Memory B cell (primary cell): ENCODE measurements at regions not wholly inside any gene's neighbourhood (a gene's known extent, or its start where the extent isn't known, plus 50 kb on each side); places are given as distances from the start of the nearest gene placed in this dataset.

Source experiments
- ATAC-seq: fragments of 150-1000 bp; cut with Tn5 transposase; 2 replicates; pipeline ENCODE4 v1.10.0; 2021; ENCODE audit warnings: low read depth, mild to moderate bottlenecking, moderate library complexity
- DNase-seq, 2 donors: peaks; one replicate each; pipeline ENCODE4 v3.0.0; 2022; ENCODE audit warnings: low spot score in 2 of 2
- H3K27ac Mint-ChIP-seq: one replicate; pipeline ENCODE4 v1.8.0; 2022; ENCODE audit warnings: mild to moderate bottlenecking, moderate library complexity, mixed read lengths
- H3K27me3 Mint-ChIP-seq: one replicate; pipeline ENCODE4 v1.8.0; 2022; ENCODE audit warnings: mixed read lengths
- H3K36me3 Mint-ChIP-seq: one replicate; pipeline ENCODE4 v1.8.0; 2022; ENCODE audit warnings: mild to moderate bottlenecking, mixed read lengths
- H3K4me1 Mint-ChIP-seq: one replicate; pipeline ENCODE4 v1.8.0; 2022; ENCODE audit warnings: mixed read lengths
- H3K4me3 Mint-ChIP-seq: one replicate; pipeline ENCODE4 v1.8.0; 2022; ENCODE audit warnings: mild to moderate bottlenecking, moderate library complexity, mixed read lengths
- H3K9me3 Mint-ChIP-seq: one replicate; pipeline ENCODE4 v1.8.0; 2022; ENCODE audit warnings: mixed read lengths

DNA sequence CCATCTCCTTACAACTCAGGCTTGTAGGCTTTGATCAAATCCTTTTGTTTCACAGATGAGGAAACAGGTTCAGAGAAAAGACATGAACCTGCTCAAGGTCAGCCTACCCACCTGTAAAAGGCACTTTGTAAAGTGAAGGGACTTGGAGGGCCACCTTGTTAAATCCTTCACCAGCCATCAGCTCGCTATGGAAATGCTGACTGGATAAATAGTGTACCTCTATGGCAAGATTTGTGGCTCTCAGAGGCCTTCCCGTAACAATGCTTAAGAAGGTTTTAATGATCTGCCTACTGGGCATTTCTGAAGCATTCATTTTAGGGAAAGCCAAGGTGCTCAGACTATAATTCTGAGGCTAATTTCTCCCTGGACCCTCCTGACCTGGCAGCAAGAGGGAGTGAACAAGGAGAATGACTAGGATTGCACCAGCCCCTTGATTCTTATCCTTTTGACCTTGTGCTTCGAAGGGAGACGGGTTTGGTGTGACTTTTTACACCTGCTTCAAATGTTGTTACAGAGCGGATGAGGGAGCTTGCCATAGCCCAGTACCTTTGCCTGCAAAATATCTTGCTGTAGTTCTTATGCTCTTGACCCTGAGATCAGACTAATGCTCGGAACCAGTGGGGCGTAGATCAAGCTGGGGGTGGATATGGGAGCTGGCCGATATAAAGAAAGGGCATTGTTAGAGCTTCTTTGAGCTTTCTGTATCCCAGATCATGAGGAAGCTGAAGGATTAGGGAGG, 90.9 kb upstream of the CXCR4 start:
- Mint-ChIP-seq H3K36me3 (peaks cover 6% of the 10 kb centered on the region), H3K27ac (peak overlapping the region; percentile 72), H3K9me3 (peaks cover 11% of the 10 kb centered on the region), H3K4me3 (no peak overlapping the region), H3K27me3 (no peaks in the 10 kb centered on the region), H3K4me1 (peaks cover 65% of the 10 kb centered on the region)
- DNase-seq (no peak), ATAC-seq (no peak)

- no peak overlapping the region for H3K4me3 Mint-ChIP-seq
- no peak for ATAC-seq
- H3K9me3 Mint-ChIP-seq = peaks cover 11% of the 10 kb centered on the region
- H3K36me3 Mint-ChIP-seq = peaks cover 9% of the 10 kb centered on the region
- H3K27me3 Mint-ChIP-seq = no peaks in the 10 kb centered on the region
- H3K27ac Mint-ChIP-seq = peak overlapping the region; percentile 100
- DNase-seq = no peak
- peaks cover 55% of the 10 kb centered on the region for H3K4me1 Mint-ChIP-seq
Observed at GRCh38 chr2:136207665-136208064, 89.7 kb upstream of the CXCR4 start.

- Mint-ChIP-seq H3K36me3 (peaks cover 10% of the 10 kb centered on the region), H3K4me3 (peak overlapping the region; percentile 70), H3K27me3 (no peaks in the 10 kb centered on the region), H3K27ac (peak overlapping the region; percentile 100), H3K4me1 (peaks cover 51% of the 10 kb centered on the region), H3K9me3 (peaks cover 11% of the 10 kb centered on the region)
- ATAC-seq = peak; percentile 67
- DNase-seq = peak; percentile 74 to 75
Observed at GRCh38 chr2:136207030-136207623, 89.2 kb upstream of the CXCR4 start.

DNA sequence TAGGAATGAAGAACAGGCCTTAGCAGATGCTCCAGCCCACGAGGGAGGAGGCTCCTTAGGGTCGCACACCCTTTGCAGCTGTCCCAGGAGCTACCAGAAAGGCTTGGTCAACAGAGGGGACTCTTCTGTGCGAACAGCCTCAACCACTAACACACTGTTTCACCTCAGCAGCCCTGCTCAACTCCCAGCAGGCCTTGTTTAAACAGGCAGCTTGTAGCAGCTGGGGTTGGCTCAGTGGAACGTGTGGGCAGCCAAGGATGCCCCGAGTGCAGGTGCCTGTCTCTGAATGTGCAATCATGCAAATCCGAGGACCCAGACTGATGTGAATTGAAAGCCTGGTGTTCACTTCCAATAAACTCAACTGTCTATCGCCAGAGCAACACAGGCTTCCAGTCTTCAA, 88.7 kb upstream of the CXCR4 start:
- DNase-seq (peak; percentile 72 to 83), ATAC-seq (peak; percentile 80)
- peak overlapping the region; percentile 100 for H3K27ac Mint-ChIP-seq
- peaks cover 10% of the 10 kb centered on the region for H3K36me3 Mint-ChIP-seq
- H3K27me3 Mint-ChIP-seq = no peaks in the 10 kb centered on the region
- H3K4me1 Mint-ChIP-seq = peaks cover 47% of the 10 kb centered on the region
- H3K4me3 Mint-ChIP-seq = peak overlapping the region; percentile 70
- H3K9me3 Mint-ChIP-seq = peaks cover 11% of the 10 kb centered on the region

DNA sequence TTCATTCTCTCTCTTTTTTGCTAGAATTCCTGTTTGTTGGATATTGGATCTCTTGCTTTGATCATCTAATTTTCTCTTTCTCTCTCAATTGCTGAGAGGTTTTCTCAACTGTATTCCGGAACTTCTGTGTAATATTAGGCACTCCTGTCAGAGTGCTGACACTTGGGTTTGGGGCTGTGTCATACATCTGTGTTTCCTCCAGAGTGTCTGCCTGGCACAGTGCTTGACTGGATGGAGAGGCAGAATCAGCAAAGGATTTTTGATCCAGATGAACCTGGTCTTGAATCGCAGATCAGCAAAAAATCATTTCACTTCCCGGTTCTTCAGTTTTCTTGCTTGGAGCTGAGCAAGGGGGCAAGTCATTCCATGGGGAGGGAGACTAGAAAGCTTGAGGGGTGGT, 87.7 kb upstream of the CXCR4 start:
- ATAC-seq (no peak), DNase-seq (no peak)
- Mint-ChIP-seq H3K9me3 (peaks cover 11% of the 10 kb centered on the region), H3K4me1 (peaks cover 42% of the 10 kb centered on the region), H3K36me3 (peaks cover 10% of the 10 kb centered on the region), H3K27me3 (no peaks in the 10 kb centered on the region), H3K4me3 (peak overlapping the region; percentile 25), H3K27ac (peak overlapping the region; percentile 100)

- Mint-ChIP-seq H3K27ac (peak overlapping the region; percentile 100), H3K4me1 (peaks cover 38% of the 10 kb centered on the region)
Observed at GRCh38 chr2:136204971-136205370, 87.0 kb upstream of the CXCR4 start.

GRCh38 chr2:136195226-136195625, 77.3 kb upstream of the CXCR4 start:
- no peak overlapping the region for H3K4me3 Mint-ChIP-seq
- H3K27ac Mint-ChIP-seq = no peak overlapping the region
- DNase-seq (no peak), ATAC-seq (no peak)
- H3K4me1 Mint-ChIP-seq = peaks cover 7% of the 10 kb centered on the region
- H3K9me3 Mint-ChIP-seq = peaks cover 2% of the 10 kb centered on the region
- peaks cover 3% of the 10 kb centered on the region for H3K36me3 Mint-ChIP-seq
- no peaks in the 10 kb centered on the region for H3K27me3 Mint-ChIP-seq

More at GRCh38 chr2:136204971-136205370, 87.0 kb upstream of the CXCR4 start:
- Mint-ChIP-seq H3K27me3 (no peaks in the 10 kb centered on the region), H3K9me3 (peaks cover 8% of the 10 kb centered on the region), H3K4me3 (no peak overlapping the region), H3K36me3 (peaks cover 9% of the 10 kb centered on the region)
- no peak for DNase-seq
- no peak for ATAC-seq

DNA sequence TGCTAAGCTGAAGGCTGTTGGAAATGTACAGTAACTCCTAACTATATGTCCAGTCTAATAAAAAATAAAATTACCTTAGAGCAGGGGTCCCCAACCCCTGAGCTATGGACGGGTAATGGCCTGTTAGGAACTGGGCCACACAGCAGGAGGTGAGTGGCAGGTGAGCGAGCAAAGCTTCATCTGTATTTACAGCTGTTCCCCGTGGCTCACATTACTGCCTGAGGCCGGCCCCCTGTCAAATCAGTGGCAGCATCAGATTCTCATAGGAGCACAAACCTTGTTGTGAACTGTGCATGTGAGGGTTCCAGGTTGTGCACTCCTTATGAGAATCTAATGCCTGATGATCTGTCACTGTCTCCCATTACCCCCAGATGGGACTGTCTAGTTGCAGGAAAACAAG, 73.1 kb upstream of the CXCR4 start:
- no peak for DNase-seq
- H3K4me3 Mint-ChIP-seq = no peak overlapping the region
- no peak overlapping the region for H3K27ac Mint-ChIP-seq
- H3K4me1 Mint-ChIP-seq = peaks cover 20% of the 10 kb centered on the region
- H3K27me3 Mint-ChIP-seq = no peaks in the 10 kb centered on the region
- H3K9me3 Mint-ChIP-seq = no peaks in the 10 kb centered on the region
- H3K36me3 Mint-ChIP-seq = no peaks in the 10 kb centered on the region
- no peak for ATAC-seq

- ATAC-seq (no peak), DNase-seq (no peak)
- Mint-ChIP-seq H3K27me3 (no peaks in the 10 kb centered on the region), H3K4me3 (no peak overlapping the region), H3K27ac (no peak overlapping the region), H3K9me3 (no peaks in the 10 kb centered on the region), H3K36me3 (no peaks in the 10 kb centered on the region), H3K4me1 (peaks cover 20% of the 10 kb centered on the region)
Observed at GRCh38 chr2:136189221-136189782, 71.4 kb upstream of the CXCR4 start.

- Mint-ChIP-seq H3K36me3 (no peaks in the 10 kb centered on the region), H3K9me3 (no peaks in the 10 kb centered on the region), H3K27me3 (no peaks in the 10 kb centered on the region), H3K27ac (no peak overlapping the region), H3K4me1 (peaks cover 23% of the 10 kb centered on the region), H3K4me3 (no peak overlapping the region)
- DNase-seq (no peak), ATAC-seq (no peak)
Observed at GRCh38 chr2:136188086-136188485, 70.1 kb upstream of the CXCR4 start.

DNA sequence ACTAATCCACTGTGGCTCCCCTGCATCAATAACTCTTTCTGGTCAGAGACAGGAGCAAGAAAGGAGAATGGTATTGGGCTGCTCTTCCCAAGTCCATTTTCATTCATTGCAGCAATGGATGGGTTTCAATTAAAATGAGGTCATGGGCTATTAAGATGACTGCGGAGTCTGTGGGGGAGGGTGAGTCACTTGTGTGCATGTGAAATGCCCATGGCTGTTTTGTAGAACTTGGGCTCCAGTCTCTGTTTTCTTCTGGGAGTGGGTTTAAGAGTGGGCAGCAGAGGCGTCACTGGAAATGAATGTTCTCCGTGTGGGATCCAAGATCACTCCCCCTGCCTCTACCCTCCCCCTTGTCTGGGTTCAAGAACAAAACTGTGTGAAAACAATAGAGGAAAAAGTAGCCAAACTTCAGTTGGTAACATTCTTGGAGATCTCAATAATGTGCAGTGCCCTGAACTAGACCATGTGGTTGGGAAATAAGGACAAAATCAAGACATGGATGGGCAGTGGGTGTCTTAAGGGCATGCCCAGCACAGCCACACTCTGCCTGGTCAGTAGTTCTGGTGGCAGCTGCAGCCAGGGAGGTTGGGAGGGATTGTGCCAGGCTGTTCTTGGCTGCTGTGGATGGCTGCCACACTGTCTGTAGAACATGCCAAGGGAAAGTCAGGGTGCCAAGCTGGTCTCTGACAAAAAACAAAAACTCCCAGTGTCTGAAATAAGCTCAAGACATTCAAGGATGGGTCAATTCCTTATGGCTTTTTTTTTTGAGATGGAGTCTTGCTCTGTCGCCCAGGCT, 68.2 kb upstream of the CXCR4 start:
- Mint-ChIP-seq H3K36me3 (no peaks in the 10 kb centered on the region), H3K27ac (peak overlapping the region; percentile 58), H3K4me3 (no peak overlapping the region), H3K27me3 (no peaks in the 10 kb centered on the region), H3K4me1 (peaks cover 16% of the 10 kb centered on the region), H3K9me3 (no peaks in the 10 kb centered on the region)
- no peak for DNase-seq
- no peak for ATAC-seq

GRCh38 chr2:136183097-136183496, 65.1 kb upstream of the CXCR4 start:
- Mint-ChIP-seq H3K27me3 (no peaks in the 10 kb centered on the region), H3K4me3 (no peak overlapping the region), H3K36me3 (peaks cover 5% of the 10 kb centered on the region), H3K4me1 (peaks cover 14% of the 10 kb centered on the region), H3K27ac (no peak overlapping the region), H3K9me3 (no peaks in the 10 kb centered on the region)
- ATAC-seq (no peak), DNase-seq (no peak)

- Mint-ChIP-seq H3K36me3 (peaks cover 7% of the 10 kb centered on the region), H3K4me3 (no peak overlapping the region), H3K4me1 (peaks cover 13% of the 10 kb centered on the region), H3K9me3 (no peaks in the 10 kb centered on the region), H3K27ac (no peak overlapping the region), H3K27me3 (no peaks in the 10 kb centered on the region)
- ATAC-seq (no peak), DNase-seq (no peak)
Observed at GRCh38 chr2:136182315-136182714, 64.4 kb upstream of the CXCR4 start.

GRCh38 chr2:136179602-136179975, 61.6 kb upstream of the CXCR4 start:
- Mint-ChIP-seq H3K27ac (peak overlapping the region; percentile 58), H3K9me3 (no peaks in the 10 kb centered on the region), H3K4me1 (peaks cover 13% of the 10 kb centered on the region), H3K36me3 (peaks cover 7% of the 10 kb centered on the region), H3K27me3 (no peaks in the 10 kb centered on the region), H3K4me3 (no peak overlapping the region)
- ATAC-seq (no peak), DNase-seq (no peak)
